Mucosa of rectum (tissue), 2 donors: ENCODE measurements at regions not wholly inside any gene's neighbourhood (a gene's known extent, or its start where the extent isn't known, plus 50 kb on each side); places are given as distances from the start of the nearest gene placed in this dataset.

Experiments
- H3K27ac ChIP-seq, 2 donors: one replicate each; pipeline ENCODE4 v1.7.0; 2013; ENCODE audit warnings: inconsistent platforms in 2 of 2, low read depth in 2 of 2, low read length in 2 of 2
- H3K27me3 ChIP-seq, 2 donors: one replicate each; pipeline ENCODE4 v1.7.0; 2013; ENCODE audit warnings: low read length in 2 of 2; ENCODE audit not compliant: control insufficient read depth in 2 of 2, insufficient read depth in 2 of 2
- H3K36me3 ChIP-seq, 2 donors: one replicate each; pipeline ENCODE4 v1.7.0; 2013; ENCODE audit warnings: low read length in 2 of 2; ENCODE audit not compliant: control insufficient read depth in 2 of 2, insufficient read depth in 2 of 2
- H3K4me1 ChIP-seq, 2 donors: one replicate each; pipeline ENCODE4 v1.7.0; 2013; ENCODE audit warnings: low read length in 2 of 2, mild to moderate bottlenecking in 1 of 2; ENCODE audit not compliant: control insufficient read depth in 2 of 2, insufficient read depth in 2 of 2
- H3K4me3 ChIP-seq, 2 donors: one replicate each; pipeline ENCODE4 v1.7.0; 2013; ENCODE audit warnings: low read length in 2 of 2
- H3K9ac ChIP-seq, 2 donors: one replicate each; pipeline ENCODE4 v1.7.0; 2013; ENCODE audit warnings: low read length in 2 of 2, low read depth in 1 of 2, mild to moderate bottlenecking in 1 of 2
- H3K9me3 ChIP-seq, 2 donors: one replicate each; pipeline ENCODE4 v1.7.0; 2013; ENCODE audit warnings: low read length in 2 of 2; ENCODE audit not compliant: control insufficient read depth in 2 of 2
- donor health status: healthy.
- donor health status: Normal muscosa, but diverticular disease.

- no peak overlapping the region for H3K27ac ChIP-seq
- no peaks in the 10 kb centered on the region for H3K4me1 ChIP-seq
- no peaks in the 10 kb centered on the region for H3K27me3 ChIP-seq
- no peaks in the 10 kb centered on the region for H3K9me3 ChIP-seq
- H3K4me3 ChIP-seq = no peak overlapping the region
- H3K9ac ChIP-seq = no peak overlapping the region
- no peaks in the 10 kb centered on the region for H3K36me3 ChIP-seq
These were observed 64.3 kb upstream of the MAGEB16 start for GRCh38 chrX:35733879-35734278.

- Histone ChIP-seq H3K4me3 (no peak overlapping the region), H3K4me1 (no peaks in the 10 kb centered on the region), H3K27ac (no peak overlapping the region), H3K36me3 (no peaks in the 10 kb centered on the region), H3K9me3 (no peaks in the 10 kb centered on the region), H3K9ac (no peak overlapping the region), H3K27me3 (no peaks in the 10 kb centered on the region)
These were observed 57.0 kb upstream of the MAGEB16 start for GRCh38 chrX:35741142-35741541.

GRCh38 chrX:35743331-35743730 is 54.8 kb upstream of the MAGEB16 start:
- no peak overlapping the region for H3K9ac ChIP-seq
- H3K4me3 ChIP-seq = no peak overlapping the region
- no peak overlapping the region for H3K27ac ChIP-seq
- H3K4me1 ChIP-seq = no peaks in the 10 kb centered on the region
- no peaks in the 10 kb centered on the region for H3K9me3 ChIP-seq
- no peaks in the 10 kb centered on the region for H3K27me3 ChIP-seq
- no peaks in the 10 kb centered on the region for H3K36me3 ChIP-seq
